ENCODE measurements at regions not wholly inside any gene's neighbourhood (a gene's known extent, or its start where the extent isn't known, plus 50 kb on each side); places are given as distances from the start of the nearest gene placed in this dataset.

GRCh38 chr3:82960379-82960778 is 1198.9 kb upstream of the GBE1 start:
- DNase-seq (ENCODE audit: low read depth, low spot score) = no peak
- no peak overlapping the region for H3K4me3 ChIP-seq (ENCODE audit: low read length)

GRCh38 chr3:82957696-82958095 is 1196.3 kb upstream of the GBE1 start:
- DNase-seq (ENCODE audit: low read depth, low spot score) = no peak
- no peak overlapping the region for H3K4me3 ChIP-seq (ENCODE audit: low read length)

DNA sequence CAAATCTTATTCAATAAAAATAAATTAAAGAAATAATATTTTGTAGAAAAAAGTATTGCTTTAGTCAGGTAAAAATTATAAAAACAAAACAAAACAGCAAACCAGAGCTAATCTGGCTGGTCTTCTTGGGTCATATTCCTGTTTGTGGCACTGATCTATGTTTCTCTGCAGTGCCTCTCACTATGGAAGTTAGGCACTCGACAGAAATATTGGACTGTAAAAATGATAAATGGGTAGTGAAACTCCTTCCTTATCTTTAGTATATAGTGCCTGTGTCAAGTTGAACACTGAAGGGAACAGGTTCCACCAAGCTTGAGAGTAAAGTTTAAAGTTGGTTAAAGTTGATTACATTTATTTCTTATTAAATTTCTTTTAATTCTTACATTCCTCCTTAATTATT is 1195.6 kb upstream of the GBE1 start:
- no peak overlapping the region for H3K4me3 ChIP-seq (ENCODE audit: low read length)
- DNase-seq (ENCODE audit: low read depth, low spot score) = no peak

DNA sequence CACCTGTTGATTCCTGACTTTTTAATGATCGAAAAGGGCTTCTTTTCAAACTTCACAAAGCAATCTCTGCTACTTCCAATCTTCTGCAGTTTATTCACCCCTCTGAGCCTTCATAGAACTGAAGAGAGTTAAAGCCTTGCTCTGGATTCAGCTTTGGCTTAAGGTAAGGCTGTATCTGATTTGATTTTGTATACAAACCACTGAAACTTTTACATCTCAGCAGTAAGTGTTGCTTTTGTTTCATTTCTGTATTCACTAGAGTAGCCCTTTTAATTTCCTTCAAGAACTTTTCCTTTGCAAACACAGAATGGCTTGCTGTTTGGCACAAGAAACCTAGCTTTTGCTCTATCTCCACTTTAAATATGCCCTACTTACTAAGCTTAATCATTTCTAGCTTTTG is 1193.0 kb upstream of the GBE1 start:
- H3K4me3 ChIP-seq (ENCODE audit: low read length) = no peak overlapping the region
- DNase-seq (ENCODE audit: low read depth, low spot score) = no peak

- no peak overlapping the region for H3K4me3 ChIP-seq (ENCODE audit: low read length)
These were observed 1180.6 kb upstream of the GBE1 start for GRCh38 chr3:82942041-82942440.

GRCh38 chr3:82940124-82940523 is 1178.7 kb upstream of the GBE1 start:
- no peak overlapping the region for H3K4me3 ChIP-seq (ENCODE audit: low read length)
- DNase-seq (ENCODE audit: low read depth, low spot score) = no peak

More at GRCh38 chr3:82942041-82942440, 1180.6 kb upstream of the GBE1 start:
- no peak for DNase-seq (ENCODE audit: low read depth, low spot score)

GRCh38 chr3:82939491-82940097 is 1178.1 kb upstream of the GBE1 start:
- no peak overlapping the region for H3K4me3 ChIP-seq (ENCODE audit: low read length)
- DNase-seq (ENCODE audit: low read depth, low spot score) = no peak

- H3K4me3 ChIP-seq (ENCODE audit: low read length) = no peak overlapping the region
- DNase-seq (ENCODE audit: low read depth, low spot score) = no peak
These were observed 1177.4 kb upstream of the GBE1 start for GRCh38 chr3:82938821-82939328.

GRCh38 chr3:82927309-82928253 is 1166.1 kb upstream of the GBE1 start:
- peak; percentile 5 for DNase-seq (ENCODE audit: low read depth, low spot score)
- H3K4me3 ChIP-seq (ENCODE audit: low read length) = no peak overlapping the region

DNA sequence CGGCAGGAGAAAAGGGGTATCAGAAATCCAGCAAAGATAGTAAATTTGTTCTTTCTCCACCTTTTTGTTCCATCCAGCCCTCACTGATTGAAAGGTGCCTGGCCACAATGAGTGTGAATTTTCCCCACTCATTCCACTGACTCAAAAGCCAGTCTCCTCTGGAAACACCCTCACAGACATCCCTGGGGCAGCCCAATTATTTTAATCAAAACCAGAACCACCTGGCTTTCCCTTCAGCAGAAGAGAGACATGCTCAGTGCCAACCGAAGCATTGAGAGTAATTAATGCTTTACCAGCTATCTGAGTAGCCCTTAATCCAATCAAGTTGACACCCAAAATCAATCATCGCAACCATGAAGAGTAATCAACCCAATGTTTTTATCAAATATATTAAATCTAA is 1129.6 kb upstream of the GBE1 start:
- no peak for DNase-seq (ENCODE audit: low read depth, low spot score)
- no peak overlapping the region for H3K4me3 ChIP-seq (ENCODE audit: low read length)

DNA sequence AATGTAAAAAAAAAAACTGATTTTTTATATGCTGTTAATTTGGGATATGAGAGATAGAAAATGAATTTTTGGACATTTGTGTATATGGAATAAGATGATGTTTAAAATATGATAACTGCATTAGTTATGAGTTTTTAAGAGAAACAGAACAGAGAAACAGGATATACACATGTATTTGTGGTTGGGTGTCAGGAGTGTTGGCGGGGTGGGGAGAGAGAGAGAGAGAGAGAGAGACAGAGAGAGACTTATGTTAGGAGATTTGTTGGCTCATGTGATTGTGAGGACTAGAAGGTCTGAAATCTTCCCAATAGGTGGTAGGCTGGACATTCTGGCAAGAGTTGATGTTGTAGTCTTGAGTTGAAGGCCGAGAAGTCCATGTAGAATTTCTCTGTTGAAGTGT is 1121.6 kb upstream of the GBE1 start:
- DNase-seq (ENCODE audit: low read depth, low spot score) = peak; percentile 2
- H3K4me3 ChIP-seq (ENCODE audit: low read length) = no peak overlapping the region

GRCh38 chr3:82875401-82875800 is 1114.0 kb upstream of the GBE1 start:
- DNase-seq (ENCODE audit: low read depth, low spot score) = no peak
- no peak overlapping the region for H3K4me3 ChIP-seq (ENCODE audit: low read length)

DNA sequence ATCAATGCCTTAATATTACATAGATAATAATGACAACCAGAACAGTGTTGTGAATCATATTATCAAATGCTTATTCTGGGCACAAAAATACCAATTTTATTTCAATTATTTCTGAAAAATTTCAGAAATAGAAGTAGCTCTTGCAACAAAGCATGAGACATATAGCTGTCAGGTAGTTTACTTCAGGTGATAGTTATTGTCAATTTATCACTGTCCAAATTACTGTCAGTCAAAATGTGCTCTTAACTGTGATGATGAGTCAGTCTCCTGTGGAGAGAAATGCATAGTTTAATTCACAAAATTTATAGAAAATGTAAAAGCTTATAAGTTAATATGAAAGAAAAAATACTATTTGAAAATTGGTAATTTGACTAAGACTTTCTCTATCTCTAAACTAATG is 1078.4 kb upstream of the GBE1 start:
- H3K4me3 ChIP-seq (ENCODE audit: low read length) = no peak overlapping the region
- no peak for DNase-seq (ENCODE audit: low read depth, low spot score)

- no peak for DNase-seq (ENCODE audit: low read depth, low spot score)
These were observed 1072.7 kb upstream of the GBE1 start for GRCh38 chr3:82834098-82834497.

DNA sequence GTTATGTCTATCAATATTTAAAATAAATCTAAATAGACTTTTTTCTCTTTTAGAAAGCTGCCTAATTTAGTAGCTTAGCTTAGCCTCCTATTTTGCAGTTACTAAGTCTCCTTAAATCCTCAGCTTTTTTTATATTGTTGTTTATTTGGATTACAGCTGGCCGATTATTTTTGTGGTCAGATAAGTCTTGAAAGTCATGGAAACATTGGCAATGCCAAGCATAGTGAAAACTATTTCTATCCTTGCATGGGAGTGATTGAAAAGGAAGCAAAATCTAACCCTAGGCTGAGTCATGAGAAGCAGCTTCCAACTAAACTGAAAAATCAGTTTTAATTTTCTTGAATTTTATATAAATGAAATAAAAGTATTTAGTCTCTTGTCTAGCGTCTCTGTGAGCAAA is 1063.0 kb upstream of the GBE1 start:
- no peak for DNase-seq (ENCODE audit: low read depth, low spot score)
- H3K4me3 ChIP-seq (ENCODE audit: low read length) = no peak overlapping the region

More at GRCh38 chr3:82834098-82834497, 1072.7 kb upstream of the GBE1 start:
- no peak overlapping the region for H3K4me3 ChIP-seq (ENCODE audit: low read length)

DNA sequence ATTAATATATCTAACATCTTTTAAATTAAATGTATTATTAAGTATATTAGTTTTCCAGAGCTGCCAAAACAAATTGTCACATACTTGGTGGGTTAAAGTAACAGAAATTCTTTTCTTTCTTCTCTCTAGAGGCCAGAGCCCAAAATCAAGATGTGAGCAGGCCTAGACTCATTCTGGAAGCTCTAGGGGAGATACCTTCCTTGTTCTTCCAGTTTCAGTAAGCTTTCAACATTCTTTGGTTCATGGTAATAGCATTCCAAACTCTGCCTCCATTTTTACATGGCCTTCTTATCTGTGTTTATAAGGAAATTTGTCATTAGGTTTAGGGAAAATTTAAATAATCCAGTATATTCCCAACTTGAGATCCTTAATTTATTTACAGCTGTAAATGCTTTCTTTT is 1054.6 kb upstream of the GBE1 start:
- H3K4me3 ChIP-seq (ENCODE audit: low read length) = no peak overlapping the region
- DNase-seq (ENCODE audit: low read depth, low spot score) = no peak

- DNase-seq (ENCODE audit: low read depth, low spot score) = no peak
- no peak overlapping the region for H3K4me3 ChIP-seq (ENCODE audit: low read length)
These were observed 1054.1 kb upstream of the GBE1 start for GRCh38 chr3:82815417-82816058.

DNA sequence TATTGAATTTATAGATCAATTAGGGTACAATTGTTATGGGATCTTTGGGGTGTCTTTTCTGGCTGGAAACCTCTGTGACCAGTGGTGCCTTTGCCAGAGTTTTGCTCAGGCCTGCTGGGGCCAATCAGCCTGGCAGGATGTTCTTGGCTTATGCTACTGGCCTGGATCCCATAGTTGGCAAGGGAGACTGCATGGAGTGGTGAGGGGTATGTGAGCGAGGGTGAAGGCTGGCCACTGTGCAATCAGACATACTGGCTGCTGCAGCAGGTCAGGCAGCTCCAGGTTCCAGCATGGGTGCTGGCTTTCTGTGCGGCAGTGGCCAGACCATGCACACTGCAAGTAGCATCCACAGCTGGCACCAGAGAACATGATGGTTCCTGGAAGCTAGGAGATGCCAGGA is 1053.2 kb upstream of the GBE1 start:
- no peak for DNase-seq (ENCODE audit: low read depth, low spot score)
- H3K4me3 ChIP-seq (ENCODE audit: low read length) = no peak overlapping the region

GRCh38 chr3:82807781-82808180 is 1046.3 kb upstream of the GBE1 start:
- H3K4me3 ChIP-seq (ENCODE audit: low read length) = no peak overlapping the region
- no peak for DNase-seq (ENCODE audit: low read depth, low spot score)

- no peak overlapping the region for H3K4me3 ChIP-seq (ENCODE audit: low read length)
- no peak for DNase-seq (ENCODE audit: low read depth, low spot score)
These were observed 1041.1 kb upstream of the GBE1 start for GRCh38 chr3:82802501-82802900.
